NB4 (cell line): ENCODE measurements at regions not wholly inside any gene's neighbourhood (a gene's known extent, or its start where the extent isn't known, plus 50 kb on each side); places are given as distances from the start of the nearest gene placed in this dataset.
A peak's percentile ranks its signal among the peaks of the same experiment; 100 is the strongest.

Experiments used
- DNase-seq: peaks from one replicate; pipeline ENCODE4 v3.0.0; 2010; ENCODE audit warnings: low read depth
- H3K4me3 ChIP-seq: one replicate; pipeline ENCODE4 v1.5.1; 2011; ENCODE audit warnings: mild to moderate bottlenecking, low read depth, low read length, moderate library complexity
- CTCF ChIP-seq: IDR thresholded peaks from one replicate; pipeline ENCODE4 v1.5.1; 2012; ENCODE audit warnings: low read depth, low read length
- MAX ChIP-seq: IDR thresholded peaks from 2 replicates; pipeline ENCODE4 v1.6.1; 2011; ENCODE audit warnings: low read depth, low read length
- MYC ChIP-seq: IDR thresholded peaks from 2 replicates; pipeline ENCODE4 v1.6.1; 2011; ENCODE audit warnings: low read depth, low read length
- POLR2A ChIP-seq: IDR thresholded peaks from 2 replicates; pipeline ENCODE4 v1.6.1; 2011; ENCODE audit warnings: mild to moderate bottlenecking; ENCODE audit not compliant: insufficient read length; ENCODE audit errors: extremely low read depth

DNA sequence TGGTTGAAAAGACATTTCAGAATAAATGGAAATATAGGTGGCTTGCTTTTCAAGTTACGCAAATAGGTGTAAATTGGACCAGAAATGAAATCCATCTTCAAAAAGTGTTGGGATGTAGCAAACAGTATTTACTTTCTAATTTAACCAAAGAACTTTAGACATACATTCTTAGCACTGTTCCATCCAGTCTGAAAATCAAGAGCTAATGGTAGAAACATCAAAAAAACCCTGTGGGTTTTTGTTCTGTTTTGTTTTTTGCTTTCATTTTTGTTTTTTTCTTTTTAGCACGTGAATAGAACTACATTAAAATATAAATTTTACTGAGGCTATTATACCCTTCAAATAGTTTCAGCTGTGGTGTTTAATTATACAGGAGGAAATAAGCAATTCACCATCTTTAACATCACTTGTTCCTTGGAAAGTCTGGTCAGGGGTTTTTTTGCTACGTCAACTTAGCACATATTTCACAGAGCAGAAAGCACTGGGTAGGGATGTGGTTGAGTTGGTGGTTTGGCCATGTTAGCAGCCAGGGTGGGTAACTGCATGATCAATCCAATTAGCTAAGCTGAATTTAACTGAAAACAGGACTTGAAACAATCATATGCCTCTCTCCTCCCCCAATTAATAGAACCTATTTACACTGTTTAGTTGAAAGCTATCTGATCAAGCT, 275.4 kb upstream of the PFKP start:
- no peak overlapping the region for H3K4me3 ChIP-seq
- peak; percentile 2 for DNase-seq
- TF ChIP-seq MAX = no peak
- TF ChIP-seq CTCF = no peak
- no peak for TF ChIP-seq MYC
- TF ChIP-seq POLR2A = no peak

DNA sequence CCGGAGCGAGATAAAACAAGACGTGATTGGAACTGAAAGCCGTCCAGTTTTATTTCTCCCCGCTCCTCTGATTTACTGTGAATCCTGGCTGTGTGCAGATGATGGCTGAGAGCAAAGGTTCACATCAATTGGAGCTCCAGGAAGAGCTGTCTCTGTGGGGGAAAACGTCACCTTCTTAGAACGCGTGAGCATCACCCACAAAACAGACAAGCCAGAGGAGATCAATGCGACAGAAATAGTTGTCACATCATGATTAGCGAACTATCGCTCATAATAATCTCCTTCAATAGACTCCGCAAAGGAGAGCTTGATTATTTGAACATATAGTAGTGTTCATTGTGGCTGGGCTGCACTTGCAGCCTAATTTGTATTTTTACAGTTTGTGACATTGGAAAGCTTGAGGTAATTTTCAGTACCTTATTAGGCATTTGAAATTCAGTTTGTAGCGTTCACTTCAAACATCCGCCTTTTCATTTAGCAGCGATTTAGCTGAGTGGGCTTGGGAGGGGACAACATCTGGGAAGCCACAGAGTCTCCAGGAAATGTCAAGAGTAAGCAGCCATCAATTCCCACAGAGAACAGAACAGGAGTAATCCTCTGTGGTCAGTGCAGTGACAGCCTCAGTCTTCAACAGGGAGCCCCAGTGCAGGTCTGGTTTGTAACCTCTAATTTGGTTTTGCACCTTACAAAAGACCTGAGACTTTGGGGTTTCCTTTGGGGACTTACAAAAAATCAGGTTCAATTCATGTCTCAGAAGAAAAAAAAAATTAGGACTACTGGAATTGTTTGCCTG, 276.8 kb upstream of the PFKP start:
- H3K4me3 ChIP-seq = no peak overlapping the region
- TF ChIP-seq MYC (no peak), CTCF (no peak), MAX (no peak), POLR2A (no peak)

DNA sequence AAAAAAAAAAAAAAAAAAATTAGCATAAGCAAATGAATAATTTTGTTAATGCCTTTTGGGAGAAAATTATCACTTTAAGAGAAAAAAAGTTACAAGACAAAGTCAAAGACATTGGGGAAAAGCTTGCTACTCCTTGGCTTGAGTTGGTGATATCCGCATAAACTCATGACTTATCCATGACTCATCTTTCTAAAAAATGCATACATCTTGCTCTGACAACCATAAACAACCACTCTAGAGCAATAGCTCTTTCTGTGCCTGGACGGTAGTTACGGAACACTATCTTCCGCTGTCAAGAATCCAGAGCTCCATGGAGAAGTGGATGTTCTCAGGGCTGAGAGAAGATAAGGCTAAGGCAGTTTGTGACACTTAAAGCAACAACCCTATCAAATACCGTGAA, 281.1 kb upstream of the PFKP start:
- no peak overlapping the region for H3K4me3 ChIP-seq
- DNase-seq = no peak
- TF ChIP-seq POLR2A = no peak
- TF ChIP-seq CTCF = no peak
- no peak for TF ChIP-seq MAX
- TF ChIP-seq MYC = no peak

More for the DNA sequence above, 276.8 kb upstream of the PFKP start:
- DNase-seq = no peak

DNA sequence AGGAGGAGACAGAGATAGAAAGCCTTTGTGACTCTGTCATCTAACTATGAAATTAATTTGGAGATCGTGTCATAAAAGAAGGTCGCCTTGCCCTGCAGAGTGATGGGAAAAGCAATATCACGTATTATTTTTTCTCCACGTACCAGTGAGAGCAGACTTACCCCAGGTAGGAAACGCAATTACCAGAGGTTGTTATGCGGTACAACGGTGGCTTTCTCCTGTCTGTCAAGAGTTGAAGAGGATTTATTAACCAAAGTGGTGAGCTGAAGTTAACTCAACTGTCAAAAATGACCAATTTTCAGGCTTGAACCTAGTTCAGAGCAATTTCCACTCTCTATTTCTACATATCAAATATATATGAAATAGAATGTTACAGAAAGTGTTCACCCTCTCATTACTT, 282.6 kb upstream of the PFKP start:
- TF ChIP-seq CTCF (no peak), MAX (no peak), POLR2A (no peak), MYC (no peak)
- H3K4me3 ChIP-seq = no peak overlapping the region
- no peak for DNase-seq

DNA sequence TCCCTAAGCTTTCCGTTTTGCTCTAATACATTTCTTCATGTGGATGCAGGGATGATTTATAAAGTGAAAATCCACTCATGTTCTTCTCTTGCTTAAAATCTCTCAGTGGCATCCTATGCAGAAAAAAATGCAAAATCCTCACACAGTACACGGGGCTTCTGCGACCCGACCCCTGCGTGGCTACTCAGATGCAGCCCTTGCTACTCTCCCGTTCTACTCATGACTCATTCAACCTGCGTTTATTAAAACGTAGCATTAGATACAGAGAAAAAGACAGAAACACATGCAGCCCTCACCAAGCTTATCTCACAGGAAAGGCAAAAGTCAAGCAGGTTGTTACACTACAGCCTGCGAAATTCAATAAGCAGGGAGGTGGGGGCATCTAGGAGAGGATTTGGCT, 284.4 kb upstream of the PFKP start:
- TF ChIP-seq MYC = no peak
- no peak for TF ChIP-seq MAX
- no peak for TF ChIP-seq CTCF
- no peak for TF ChIP-seq POLR2A
- DNase-seq = no peak
- H3K4me3 ChIP-seq = no peak overlapping the region
